ENCODE measurements at regions not wholly inside any gene's neighbourhood (a gene's known extent, or its start where the extent isn't known, plus 50 kb on each side); places are given as distances from the start of the nearest gene placed in this dataset.

- DNase-seq (ENCODE audit: low spot score), result no peak
- H3K4me1 ChIP-seq (ENCODE audit: insufficient read depth, low read length, poor library complexity, severe bottlenecking), result peaks cover 6% of the 10 kb centered on the region
- ChIA-PET CTCF (no interaction called here), POLR2A (ENCODE audit: low non-redundant PET) (no interaction called here)
- intact Hi-C loops (cut with micrococcal nuclease; ENCODE audit: unreplicated experiment), result no loop called here
- TF ChIP-seq EZH2 (IDR thresholded peaks at IDR 0.05; ENCODE audit: borderline replicate concordance, low read depth, low read length, poor library complexity, severe bottlenecking) (no peak), CTCF (conservative IDR thresholded peaks at IDR 0.05; ENCODE audit: low read depth, low read length) (no peak)
- no peak overlapping the region for H3K4me3 ChIP-seq (ENCODE audit: low read depth, low read length, poor library complexity, severe bottlenecking)
- no peak overlapping the region for H3K27ac ChIP-seq (ENCODE audit: low read depth, low read length, poor library complexity, severe bottlenecking)
- H3K9me3 ChIP-seq (ENCODE audit: low read depth, low read length, poor library complexity, severe bottlenecking), result no peaks in the 10 kb centered on the region
- BruUV-seq (replicated peaks), result no TSS peak
- no peaks in the 10 kb centered on the region for H3K27me3 ChIP-seq (replicated peaks; ENCODE audit: insufficient read depth, low read depth, low read length, poor library complexity)
- H3K36me3 ChIP-seq (ENCODE audit: insufficient read depth, low read length, poor library complexity, severe bottlenecking), result no peaks in the 10 kb centered on the region
Observed at GRCh38 chr5:56289602-56289987, 56.5 kb upstream of the ANKRD55 start.

- ChIA-PET CTCF (no interaction called here), POLR2A (ENCODE audit: low non-redundant PET) (no interaction called here)
- no peaks in the 10 kb centered on the region for H3K36me3 ChIP-seq (ENCODE audit: insufficient read depth, low read length, poor library complexity, severe bottlenecking)
- no peaks in the 10 kb centered on the region for H3K9me3 ChIP-seq (ENCODE audit: low read depth, low read length, poor library complexity, severe bottlenecking)
- no peaks in the 10 kb centered on the region for H3K27me3 ChIP-seq (replicated peaks; ENCODE audit: insufficient read depth, low read depth, low read length, poor library complexity)
- H3K4me3 ChIP-seq (ENCODE audit: low read depth, low read length, poor library complexity, severe bottlenecking), result no peak overlapping the region
- no peak overlapping the region for H3K27ac ChIP-seq (ENCODE audit: low read depth, low read length, poor library complexity, severe bottlenecking)
- H3K4me1 ChIP-seq (ENCODE audit: insufficient read depth, low read length, poor library complexity, severe bottlenecking), result peaks cover 6% of the 10 kb centered on the region
- no TSS peak for BruUV-seq (replicated peaks)
- no peak for TF ChIP-seq CTCF (conservative IDR thresholded peaks at IDR 0.05; ENCODE audit: low read depth, low read length)
- no peak for TF ChIP-seq EZH2 (IDR thresholded peaks at IDR 0.05; ENCODE audit: borderline replicate concordance, low read depth, low read length, poor library complexity, severe bottlenecking)
- no peak for DNase-seq (ENCODE audit: low spot score)
- intact Hi-C loops (cut with micrococcal nuclease; ENCODE audit: unreplicated experiment), result no loop called here
Observed at GRCh38 chr5:56288873-56289601, 55.9 kb upstream of the ANKRD55 start.

GRCh38 chr5:56286015-56286884, 53.1 kb upstream of the ANKRD55 start:
- BruUV-seq (replicated peaks), result no TSS peak
- ChIA-PET CTCF (no interaction called here), POLR2A (ENCODE audit: low non-redundant PET) (no interaction called here)
- H3K36me3 ChIP-seq (ENCODE audit: insufficient read depth, low read length, poor library complexity, severe bottlenecking), result no peaks in the 10 kb centered on the region
- peaks cover 6% of the 10 kb centered on the region for H3K4me1 ChIP-seq (ENCODE audit: insufficient read depth, low read length, poor library complexity, severe bottlenecking)
- intact Hi-C loops (cut with micrococcal nuclease; ENCODE audit: unreplicated experiment), result no loop called here
- H3K9me3 ChIP-seq (ENCODE audit: low read depth, low read length, poor library complexity, severe bottlenecking), result no peaks in the 10 kb centered on the region
- no peaks in the 10 kb centered on the region for H3K27me3 ChIP-seq (replicated peaks; ENCODE audit: insufficient read depth, low read depth, low read length, poor library complexity)
- TF ChIP-seq CTCF (conservative IDR thresholded peaks at IDR 0.05; ENCODE audit: low read depth, low read length) (no peak), EZH2 (IDR thresholded peaks at IDR 0.05; ENCODE audit: borderline replicate concordance, low read depth, low read length, poor library complexity, severe bottlenecking) (no peak)
- no peak overlapping the region for H3K27ac ChIP-seq (ENCODE audit: low read depth, low read length, poor library complexity, severe bottlenecking)
- no peak overlapping the region for H3K4me3 ChIP-seq (ENCODE audit: low read depth, low read length, poor library complexity, severe bottlenecking)
- DNase-seq (ENCODE audit: low spot score), result peak; percentile 64
